ENCODE measurements at regions not wholly inside any gene's neighbourhood (a gene's known extent, or its start where the extent isn't known, plus 50 kb on each side); places are given as distances from the start of the nearest gene placed in this dataset.

DNA sequence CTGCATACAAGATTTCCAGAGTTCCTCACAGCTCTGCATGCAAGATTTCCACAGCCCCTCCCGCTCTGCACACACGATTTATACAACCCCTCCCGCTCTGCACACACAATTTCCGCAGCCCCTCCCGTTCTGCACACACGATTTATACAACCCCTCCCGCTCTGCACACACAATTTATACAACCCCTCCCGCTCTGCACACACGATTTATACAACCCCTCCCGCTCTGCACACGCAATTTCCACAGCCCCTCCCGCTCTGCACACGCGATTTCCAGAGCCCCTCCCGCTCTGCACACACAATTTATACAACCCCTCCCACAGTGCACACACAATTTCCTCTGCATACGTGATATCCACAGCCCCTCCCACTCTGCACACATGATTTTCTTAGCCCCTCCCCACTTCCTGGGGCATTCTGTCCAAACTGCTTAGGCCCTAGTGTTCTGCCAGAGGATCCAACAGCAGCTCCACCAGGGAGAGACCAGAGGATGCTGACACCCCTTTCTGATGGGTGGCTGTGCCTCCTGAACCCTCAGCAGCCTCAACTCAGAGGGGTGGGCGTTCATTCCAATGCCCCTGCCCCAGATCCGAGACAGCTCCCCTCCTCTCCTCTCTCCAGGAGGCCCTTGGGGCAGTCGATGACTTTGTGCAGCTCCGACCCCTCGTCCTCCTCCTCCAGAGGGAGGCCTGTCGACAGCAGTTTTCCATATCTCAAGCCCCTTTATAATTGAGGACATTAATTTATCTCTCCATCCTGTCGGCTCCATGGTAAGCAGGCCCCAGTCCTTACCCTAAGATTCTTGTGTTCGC is 671.7 kb downstream of the BRD1 start:
- Histone ChIP-seq H3K4me3 (no peak overlapping the region), H3K27me3 (replicated peaks in 1 of 7) (peaks cover 0 to 60% (median 0%) of the 10 kb centered on the region in 7 donors), H3K4me1 (no peaks in the 10 kb centered on the region), H3K27ac (no peak overlapping the region), H3K9me3 (no peaks in the 10 kb centered on the region), H3K36me3 (no peaks in the 10 kb centered on the region)
- no peak for TF ChIP-seq POLR2A (IDR thresholded peaks at IDR 0.05)
- no peak for TF ChIP-seq POLR2AphosphoS5 (IDR thresholded peaks at IDR 0.05)
- TF ChIP-seq, protein P1, sequence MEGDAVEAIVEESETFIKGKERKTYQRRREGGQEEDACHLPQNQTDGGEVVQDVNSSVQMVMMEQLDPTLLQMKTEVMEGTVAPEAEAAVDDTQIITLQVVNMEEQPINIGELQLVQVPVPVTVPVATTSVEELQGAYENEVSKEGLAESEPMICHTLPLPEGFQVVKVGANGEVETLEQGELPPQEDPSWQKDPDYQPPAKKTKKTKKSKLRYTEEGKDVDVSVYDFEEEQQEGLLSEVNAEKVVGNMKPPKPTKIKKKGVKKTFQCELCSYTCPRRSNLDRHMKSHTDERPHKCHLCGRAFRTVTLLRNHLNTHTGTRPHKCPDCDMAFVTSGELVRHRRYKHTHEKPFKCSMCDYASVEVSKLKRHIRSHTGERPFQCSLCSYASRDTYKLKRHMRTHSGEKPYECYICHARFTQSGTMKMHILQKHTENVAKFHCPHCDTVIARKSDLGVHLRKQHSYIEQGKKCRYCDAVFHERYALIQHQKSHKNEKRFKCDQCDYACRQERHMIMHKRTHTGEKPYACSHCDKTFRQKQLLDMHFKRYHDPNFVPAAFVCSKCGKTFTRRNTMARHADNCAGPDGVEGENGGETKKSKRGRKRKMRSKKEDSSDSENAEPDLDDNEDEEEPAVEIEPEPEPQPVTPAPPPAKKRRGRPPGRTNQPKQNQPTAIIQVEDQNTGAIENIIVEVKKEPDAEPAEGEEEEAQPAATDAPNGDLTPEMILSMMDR (IDR thresholded peaks at IDR 0.05 in 8 of 11, conservative IDR thresholded peaks at IDR 0.05 in 3 of 11): no peak
- no peak for DNase-seq
- WGBS, 5 donors: 58 to 77% (median 74%) methylated on average over 24 of the region's 24 CpGs
- intact Hi-C loops (cut with DNase I; ENCODE audit: low total_unique reads): no loop called here

GRCh38 chr22:49155039-49155769 is 672.5 kb downstream of the BRD1 start:
- Histone ChIP-seq H3K4me3 (no peak overlapping the region), H3K27ac (no peak overlapping the region), H3K36me3 (no peaks in the 10 kb centered on the region), H3K27me3 (replicated peaks in 1 of 7) (peaks cover 0 to 60% (median 0%) of the 10 kb centered on the region in 7 donors), H3K4me1 (no peaks in the 10 kb centered on the region), H3K9me3 (no peaks in the 10 kb centered on the region)
- intact Hi-C loops (cut with DNase I; ENCODE audit: low total_unique reads): no loop called here
- TF ChIP-seq POLR2AphosphoS5 (IDR thresholded peaks at IDR 0.05) (no peak), POLR2A (IDR thresholded peaks at IDR 0.05) (no peak)
- TF ChIP-seq, protein P1 (IDR thresholded peaks at IDR 0.05 in 8 of 11, conservative IDR thresholded peaks at IDR 0.05 in 3 of 11): no peak
- WGBS, 5 donors: 74 to 83% (median 78%) methylated on average over 24 to 27 of the region's 27 CpGs
- peak; percentile 44 for DNase-seq

GRCh38 chr22:49154433-49154832 is 673.2 kb downstream of the BRD1 start:
- peak; percentile 67 for DNase-seq
- TF ChIP-seq POLR2AphosphoS5 (IDR thresholded peaks at IDR 0.05): no peak
- TF ChIP-seq POLR2A (IDR thresholded peaks at IDR 0.05): no peak
- TF ChIP-seq, protein P1 (IDR thresholded peaks at IDR 0.05 in 8 of 11, conservative IDR thresholded peaks at IDR 0.05 in 3 of 11): no peak
- no peak overlapping the region for H3K27ac ChIP-seq
- WGBS, 5 donors: 74 to 85% (median 78%) methylated on average over 12 to 18 of the region's 18 CpGs
- no peak overlapping the region for H3K4me3 ChIP-seq
- no peaks in the 10 kb centered on the region for H3K36me3 ChIP-seq
- intact Hi-C loops (cut with DNase I; ENCODE audit: low total_unique reads): no loop called here
- no peaks in the 10 kb centered on the region for H3K9me3 ChIP-seq
- H3K4me1 ChIP-seq: no peaks in the 10 kb centered on the region
- H3K27me3 ChIP-seq (replicated peaks in 1 of 7): peaks cover 0 to 57% (median 0%) of the 10 kb centered on the region in 7 donors

DNA sequence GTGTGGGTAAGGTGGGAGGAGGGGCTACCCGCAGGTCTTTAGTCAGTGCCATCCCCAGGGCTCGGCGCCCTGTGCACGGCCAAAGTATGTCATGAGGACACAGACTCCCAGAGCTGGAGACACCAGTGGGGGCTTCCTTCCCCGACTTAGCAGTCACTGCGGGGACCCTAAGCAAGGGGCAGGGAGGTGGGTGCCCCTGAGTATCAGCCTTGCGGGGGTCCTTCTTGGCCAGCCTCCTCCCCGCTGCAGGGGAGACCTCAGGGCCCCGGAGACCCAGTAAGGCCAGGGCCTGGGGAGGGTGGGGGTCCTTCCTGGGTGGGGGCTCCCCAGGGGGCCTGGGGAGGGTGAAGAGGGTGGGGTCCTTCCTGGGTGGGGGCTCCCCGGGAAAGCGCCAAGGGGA is 673.8 kb downstream of the BRD1 start:
- Histone ChIP-seq H3K27ac (no peak overlapping the region), H3K4me1 (no peaks in the 10 kb centered on the region), H3K36me3 (no peaks in the 10 kb centered on the region), H3K4me3 (no peak overlapping the region), H3K27me3 (replicated peaks in 1 of 7) (peaks cover 0 to 52% (median 0%) of the 10 kb centered on the region in 7 donors), H3K9me3 (no peaks in the 10 kb centered on the region)
- peak; percentile 55 for DNase-seq
- WGBS, 5 donors: 80 to 92% (median 85%) methylated on average over 11 of the region's 11 CpGs
- TF ChIP-seq POLR2A (IDR thresholded peaks at IDR 0.05): no peak
- TF ChIP-seq POLR2AphosphoS5 (IDR thresholded peaks at IDR 0.05): no peak
- TF ChIP-seq, protein P1 (IDR thresholded peaks at IDR 0.05 in 8 of 11, conservative IDR thresholded peaks at IDR 0.05 in 3 of 11): no peak
- intact Hi-C loops (cut with DNase I; ENCODE audit: low total_unique reads): no loop called here

All from spleen (tissue), 11 donors.